K562 (cell line): ENCODE measurements at regions not wholly inside any gene's neighbourhood (a gene's known extent, or its start where the extent isn't known, plus 50 kb on each side); places are given as distances from the start of the nearest gene placed in this dataset.

Experiments
- ATAC-seq: fragments of 200-7000 bp; cut with Tn5 transposase; 3 replicates; pipeline ENCODE4 v1.9.1; 2020; ENCODE audit warnings: moderate library complexity
- BruUV-seq: library from RNA; stranded (reverse); fragments of 400-500 nt; replicated peaks from 2 replicates; lab custom pipeline; 2021; lab: Mats Ljungman, UMichigan
- CTCF ChIA-PET: fragments of 300-600 bp; formaldehyde crosslinking; extraction: SDS; loops from one replicate; lab custom pipeline; 2021; ENCODE audit warnings: low intra/inter-chr PET ratio; lab: Yijun Ruan, JAX
- POLR2A ChIA-PET: fragments of 300-600, 350-650 bp; sonication (Branson Sonifier 250); formaldehyde crosslinking; extraction: SDS; loops from one replicate; lab custom pipeline; 2021; ENCODE audit warnings: antibody characterized with exemption, inconsistent platforms; lab: Yijun Ruan, JAX
- DNase-seq, 4 experiments: peaks; one replicate each; pipeline versions ENCODE4 v3.0.0 to v3.0.0-alpha.2; 2011 to 2018; ENCODE audit warnings: low spot score in 3 of 4, mixed read lengths in 3 of 4; ENCODE audit errors: extremely low read depth in 1 of 4
- FAIRE-seq: peaks from 2 replicates; lab custom pipeline; 2011; peaks lifted over from hg19 to GRCh38; lab: Jason Lieb, UNC
- H2AFZ ChIP-seq: 2 replicates; pipeline ENCODE4 v1.6.0; 2011; ENCODE audit warnings: low read depth, low read length, control low read depth, inconsistent platforms
- H3K27ac ChIP-seq: fragments of 200-600 bp; 3 replicates; pipeline ENCODE4 v1.8.0; 2011; ENCODE audit warnings: low read depth, mild to moderate bottlenecking, control low read depth, inconsistent platforms, low read length, moderate library complexity, mixed read lengths; ENCODE audit errors: extremely low read depth
- H3K27me3 ChIP-seq, 2 experiments: fragments of 300-600 bp in 1 of 2; 2 replicates in 1 of 2; 3 replicates in 1 of 2; pipeline versions ENCODE4 v1.6.0 to v1.8.0; 2011; ENCODE audit warnings: inconsistent platforms in 2 of 2, low read length in 2 of 2, mild to moderate bottlenecking in 1 of 2, mixed read lengths in 1 of 2, moderate library complexity in 1 of 2; ENCODE audit not compliant: control insufficient read depth in 2 of 2, insufficient read depth in 2 of 2
- H3K36me3 ChIP-seq: fragments of 300-600 bp; 3 replicates; pipeline ENCODE4 v1.8.0; 2011; ENCODE audit warnings: mild to moderate bottlenecking, low read length, inconsistent platforms; ENCODE audit not compliant: control insufficient read depth, insufficient read depth
- H3K4me1 ChIP-seq, 2 experiments: fragments of 200-600 bp in 1 of 2; replicated peaks in 1 of 2; 2 replicates in 1 of 2; 3 replicates in 1 of 2; pipeline versions ENCODE4 v1.5.1 to v1.8.0; 2011; ENCODE audit warnings: inconsistent platforms in 2 of 2, low read length in 2 of 2, mild to moderate bottlenecking in 1 of 2, mixed read lengths in 1 of 2, moderate library complexity in 1 of 2; ENCODE audit not compliant: control insufficient read depth in 2 of 2, insufficient read depth in 2 of 2
- H3K4me2 ChIP-seq: 2 replicates; pipeline ENCODE4 v1.6.1; 2011; ENCODE audit warnings: low read length, control low read depth, inconsistent platforms, mixed read lengths; ENCODE audit not compliant: insufficient read depth
- H3K4me3 ChIP-seq: fragments of 200-600 bp; sonication (generic), shearing (Covaris generic); 2 replicates; pipeline ENCODE4 v1.5.1; 2016; ENCODE audit warnings: control low read depth, inconsistent platforms
- H3K79me2 ChIP-seq: fragments of 200-600 bp; 3 replicates; pipeline ENCODE4 v1.8.0; 2011; ENCODE audit warnings: low read length, inconsistent platforms; ENCODE audit not compliant: control insufficient read depth, insufficient read depth
- H3K9ac ChIP-seq, 2 experiments: 2 replicates each; pipeline versions ENCODE4 v1.6.0 to v1.6.1; 2011; ENCODE audit warnings: low read depth in 2 of 2, low read length in 2 of 2, control low read depth in 1 of 2, inconsistent platforms in 1 of 2, mild to moderate bottlenecking in 1 of 2, mixed read lengths in 1 of 2; ENCODE audit not compliant: insufficient read depth in 1 of 2
- H3K9me1 ChIP-seq: one replicate; pipeline ENCODE4 v1.6.0; 2011; ENCODE audit warnings: inconsistent platforms, mild to moderate bottlenecking, low read length, moderate library complexity; ENCODE audit not compliant: control insufficient read depth, insufficient read depth
- H3K9me3 ChIP-seq: replicated peaks from 2 replicates; pipeline ENCODE4 v1.5.1; 2011; ENCODE audit warnings: low read depth, low read length, inconsistent platforms; ENCODE audit not compliant: control insufficient read depth, insufficient read depth
- H4K20me1 ChIP-seq: replicated peaks from 2 replicates; pipeline ENCODE4 v1.6.1; 2011; ENCODE audit warnings: low read length, inconsistent platforms, mixed read lengths; ENCODE audit not compliant: control insufficient read depth, insufficient read depth
- ESRRA ChIP-seq: fragments of 450-650 bp; IDR thresholded peaks from 2 replicates; pipeline ENCODE4 v1.6.1; 2014; ENCODE audit warnings: low read depth, mild to moderate bottlenecking, moderate library complexity, borderline replicate concordance
- FOXJ2 ChIP-seq: fragments of 200-800 bp; sonication (Bioruptor generic); IDR thresholded peaks from 2 replicates; pipeline ENCODE4 v1.6.1; 2016; ENCODE audit warnings: missing genetic modification characterization, missing compliant biosample characterization
- L3MBTL2 ChIP-seq: fragments of 450-650 bp; IDR thresholded peaks from 2 replicates; pipeline ENCODE4 v1.6.1; 2016; ENCODE audit warnings: mild to moderate bottlenecking, moderate library complexity
- MAFG ChIP-seq: fragments of 450-650 bp; conservative IDR thresholded peaks from 2 replicates; pipeline ENCODE4 v1.6.1; 2016; ENCODE audit warnings: missing genetic modification characterization, missing compliant biosample characterization
- NUFIP1 ChIP-seq: fragments of 450-650 bp; IDR thresholded peaks from 2 replicates; pipeline ENCODE4 v1.6.1; 2018; ENCODE audit not compliant: partially characterized antibody
- POLR2A ChIP-seq: fragments of 450-650 bp; conservative IDR thresholded peaks from 2 replicates; pipeline ENCODE4 v1.6.1; 2016
- POU5F1 ChIP-seq: fragments of 150-350 bp; IDR thresholded peaks from 2 replicates; pipeline ENCODE4 v1.6.1; 2014; ENCODE audit warnings: borderline replicate concordance, low read length, low read depth, mild to moderate bottlenecking; ENCODE audit not compliant: partially characterized antibody
- RFX7 ChIP-seq: fragments of 250-450 bp; sonication (Bioruptor Pico); IDR thresholded peaks from 2 replicates; pipeline ENCODE4 v1.5.1; 2021; ENCODE audit warnings: mild to moderate bottlenecking
- SNAPC5 ChIP-seq: fragments of 250-450 bp; sonication (Bioruptor Pico); IDR thresholded peaks from 2 replicates; pipeline ENCODE4 v1.8.0; 2021; ENCODE audit warnings: moderate library complexity, mild to moderate bottlenecking, inconsistent platforms
- TCF15 ChIP-seq: fragments of 250-450 bp; sonication (Bioruptor Pico); IDR thresholded peaks from 2 replicates; pipeline ENCODE4 v1.8.0; 2022; ENCODE audit warnings: moderate library complexity, mild to moderate bottlenecking, inconsistent platforms
- TEAD1 ChIP-seq, 2 experiments: fragments of 450-650 bp in 1 of 2; sonication (generic) in 1 of 2; formaldehyde crosslinking; IDR thresholded peaks; 2 replicates each; pipeline versions ENCODE4 v1.4.0 to v1.8.0; 2020 to 2022; ENCODE audit warnings: mild to moderate bottlenecking in 2 of 2, missing genetic modification reagents in 1 of 2
- WGBS: fragments of 100-300 bp; shearing (Covaris generic); methylation state at CpG from one replicate; pipeline ENCODE4 v1.1.6; 2016; ENCODE audit warnings: low coverage, mixed read lengths; ENCODE audit not compliant: insufficient coverage; ENCODE audit errors: missing lambda C conversion rate; 5-methylcytosine and 5-hydroxymethylcytosine counted together
- in situ Hi-C: fragments of 300-500 bp; cut with MboI; formaldehyde crosslinking; loops from 4 replicates; pipeline ENCODE4 v1.15.0; 2018; ENCODE audit warnings: inconsistent platforms, mixed read lengths
- intact Hi-C: fragments of 100-400 bp; cut with micrococcal nuclease; formaldehyde crosslinking; loops from 2 replicates; pipeline ENCODE4 v1.14.2; 2022

- H4K20me1 ChIP-seq: no peaks in the 10 kb centered on the region
- TF ChIP-seq POLR2A (no peak), FOXJ2 (tag) (no peak), SNAPC5 (CRISPR knock-in tag) (no peak), L3MBTL2 (no peak), MAFG (tag) (no peak), RFX7 (CRISPR knock-in tag) (no peak), NUFIP1 (no peak), POU5F1 (no peak), TEAD1 (CRISPR knock-in tag; IDR thresholded peaks at IDR 0.05) (no peak), TCF15 (CRISPR knock-in tag) (no peak), ESRRA (no peak)
- ChIA-PET POLR2A (interaction anchor here (0.6 kb wide), 1 partner anchor 10 kb away, joined by 3 read pairs; no protein-coding TSS in a partner anchor), CTCF (no interaction called here)
- H2AFZ ChIP-seq: no peak overlapping the region
- H3K4me3 ChIP-seq: no peak overlapping the region
- BruUV-seq: no TSS peak
- no peak for DNase-seq
- no peak for FAIRE-seq
- H3K36me3 ChIP-seq: no peaks in the 10 kb centered on the region
- in situ Hi-C loops: no loop called here
- no peaks in the 10 kb centered on the region for H3K9me3 ChIP-seq
- no peaks in the 10 kb centered on the region for H3K4me1 ChIP-seq
- intact Hi-C loops: no loop called here
- H3K9me1 ChIP-seq: no peaks in the 10 kb centered on the region
- no peaks in the 10 kb centered on the region for H3K79me2 ChIP-seq
- no peak overlapping the region for H3K9ac ChIP-seq
- H3K27ac ChIP-seq: no peak overlapping the region
- no peak overlapping the region for H3K4me2 ChIP-seq
- ATAC-seq: no peak
- no peaks in the 10 kb centered on the region for H3K27me3 ChIP-seq
- 0% methylated on average over 4 of the region's 4 CpGs for WGBS
These were observed 394.3 kb downstream of the TMEM135 start for GRCh38 chr11:87432022-87432421.
